ENCODE measurements at regions not wholly inside any gene's neighbourhood (a gene's known extent, or its start where the extent isn't known, plus 50 kb on each side); places are given as distances from the start of the nearest gene placed in this dataset.

GRCh38 chr18:41326311-41326710 is 628.7 kb upstream of the PIK3C3 start:
- TF ChIP-seq CTCF (IDR thresholded peaks at IDR 0.05) (no peak), POLR2A (IDR thresholded peaks at IDR 0.05) (no peak)

Data from testis (tissue), 2 donors.